ENCODE measurements at regions not wholly inside any gene's neighbourhood (a gene's known extent, or its start where the extent isn't known, plus 50 kb on each side); places are given as distances from the start of the nearest gene placed in this dataset.
A peak's percentile ranks its signal among the peaks of the same experiment; 100 is the strongest.

DNA sequence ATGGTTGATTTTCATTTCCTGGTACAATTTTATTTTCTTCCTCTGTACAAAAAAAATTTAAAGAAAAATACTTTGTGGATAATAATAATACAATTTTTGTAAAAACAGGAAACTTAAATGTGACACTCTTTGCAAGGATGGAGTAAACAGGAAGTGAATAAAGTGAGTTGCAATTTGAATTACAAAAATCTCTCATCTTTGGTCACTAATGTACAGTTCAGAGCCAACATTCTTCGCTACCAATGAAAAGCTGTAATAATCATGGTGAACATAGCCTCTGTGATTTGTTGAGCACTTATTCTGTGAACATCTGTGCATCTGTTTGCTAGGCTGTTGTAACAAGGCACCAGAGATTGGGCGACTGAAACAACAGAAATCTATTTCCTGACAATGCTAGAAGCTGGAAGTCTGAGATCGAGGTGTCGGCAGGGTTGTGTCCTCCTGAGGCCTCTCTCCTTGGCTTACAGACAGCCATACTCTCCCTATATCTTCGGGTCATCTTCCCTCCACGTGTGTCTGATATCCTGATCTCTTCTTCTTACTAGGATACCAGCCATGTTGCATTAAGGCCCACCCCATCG is 295.3 kb upstream of the KLF6 start:
- Histone ChIP-seq H3K36me3 (no peaks in the 10 kb centered on the region), H3K4me1 (replicated peaks) (peaks cover 5% of the 10 kb centered on the region; the same call in 1 of the 2 replicates), H3K4me3 (no peak overlapping the region), H3K27ac (no peak overlapping the region), H3K9me3 (replicated peaks) (no peaks in the 10 kb centered on the region), H3K27me3 (replicated peaks) (no peaks in the 10 kb centered on the region)
- no peak for DNase-seq (ENCODE audit: low read depth in 1 of 2, low spot score in 2 of 2)

- H3K27ac ChIP-seq, result no peak overlapping the region
- peaks cover 6% of the 10 kb centered on the region for H3K4me1 ChIP-seq (replicated peaks)
- H3K9me3 ChIP-seq (replicated peaks), result no peaks in the 10 kb centered on the region
- H3K4me3 ChIP-seq, result no peak overlapping the region
- no peak for DNase-seq (ENCODE audit: low read depth in 1 of 2, low spot score in 2 of 2)
- H3K27me3 ChIP-seq (replicated peaks), result no peaks in the 10 kb centered on the region
- H3K36me3 ChIP-seq, result no peaks in the 10 kb centered on the region
Measured at GRCh38 chr10:4079803-4080202, 294.8 kb upstream of the KLF6 start.

GRCh38 chr10:4077804-4078203 is 292.8 kb upstream of the KLF6 start:
- Histone ChIP-seq H3K9me3 (replicated peaks) (no peaks in the 10 kb centered on the region), H3K4me1 (replicated peaks) (peaks cover 15% of the 10 kb centered on the region), H3K27ac (no peak overlapping the region)

DNA sequence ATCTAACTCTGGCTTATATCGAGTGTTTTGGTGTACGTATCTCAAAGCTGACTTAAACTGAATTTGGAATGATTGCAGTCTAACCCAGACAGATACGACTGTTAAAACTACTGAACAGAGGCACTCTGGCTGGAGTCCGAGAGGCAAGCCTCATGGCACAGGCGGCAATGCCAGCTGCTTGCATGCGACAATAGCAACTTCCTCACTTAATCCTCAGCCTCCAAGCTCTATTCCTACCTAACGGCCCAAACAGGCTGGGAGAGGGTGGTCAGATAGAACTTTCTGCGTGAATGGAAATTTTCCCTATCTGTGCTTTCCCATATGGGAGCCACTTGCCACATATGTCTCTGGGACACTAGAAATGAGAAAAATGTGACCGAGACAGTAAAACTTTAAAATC is 292.0 kb upstream of the KLF6 start:
- Histone ChIP-seq H3K4me3 (no peak overlapping the region), H3K27ac (no peak overlapping the region), H3K27me3 (replicated peaks) (no peaks in the 10 kb centered on the region), H3K36me3 (no peaks in the 10 kb centered on the region), H3K9me3 (replicated peaks) (no peaks in the 10 kb centered on the region), H3K4me1 (replicated peaks) (peaks cover 11% of the 10 kb centered on the region)
- no peak for DNase-seq (ENCODE audit: low read depth in 1 of 2, low spot score in 2 of 2)

More at GRCh38 chr10:4077804-4078203, 292.8 kb upstream of the KLF6 start:
- Histone ChIP-seq H3K27me3 (replicated peaks) (no peaks in the 10 kb centered on the region), H3K36me3 (no peaks in the 10 kb centered on the region), H3K4me3 (no peak overlapping the region)
- DNase-seq (ENCODE audit: low read depth in 1 of 2, low spot score in 2 of 2), result no peak

- H3K27ac ChIP-seq, result no peak overlapping the region
- peaks cover 11% of the 10 kb centered on the region for H3K4me1 ChIP-seq (replicated peaks)
- H3K27me3 ChIP-seq (replicated peaks), result no peaks in the 10 kb centered on the region
- H3K4me3 ChIP-seq, result no peak overlapping the region
- no peak for DNase-seq (ENCODE audit: low read depth in 1 of 2, low spot score in 2 of 2)
- H3K36me3 ChIP-seq, result no peaks in the 10 kb centered on the region
- no peaks in the 10 kb centered on the region for H3K9me3 ChIP-seq (replicated peaks)
Measured at GRCh38 chr10:4075443-4075842, 290.4 kb upstream of the KLF6 start.

DNA sequence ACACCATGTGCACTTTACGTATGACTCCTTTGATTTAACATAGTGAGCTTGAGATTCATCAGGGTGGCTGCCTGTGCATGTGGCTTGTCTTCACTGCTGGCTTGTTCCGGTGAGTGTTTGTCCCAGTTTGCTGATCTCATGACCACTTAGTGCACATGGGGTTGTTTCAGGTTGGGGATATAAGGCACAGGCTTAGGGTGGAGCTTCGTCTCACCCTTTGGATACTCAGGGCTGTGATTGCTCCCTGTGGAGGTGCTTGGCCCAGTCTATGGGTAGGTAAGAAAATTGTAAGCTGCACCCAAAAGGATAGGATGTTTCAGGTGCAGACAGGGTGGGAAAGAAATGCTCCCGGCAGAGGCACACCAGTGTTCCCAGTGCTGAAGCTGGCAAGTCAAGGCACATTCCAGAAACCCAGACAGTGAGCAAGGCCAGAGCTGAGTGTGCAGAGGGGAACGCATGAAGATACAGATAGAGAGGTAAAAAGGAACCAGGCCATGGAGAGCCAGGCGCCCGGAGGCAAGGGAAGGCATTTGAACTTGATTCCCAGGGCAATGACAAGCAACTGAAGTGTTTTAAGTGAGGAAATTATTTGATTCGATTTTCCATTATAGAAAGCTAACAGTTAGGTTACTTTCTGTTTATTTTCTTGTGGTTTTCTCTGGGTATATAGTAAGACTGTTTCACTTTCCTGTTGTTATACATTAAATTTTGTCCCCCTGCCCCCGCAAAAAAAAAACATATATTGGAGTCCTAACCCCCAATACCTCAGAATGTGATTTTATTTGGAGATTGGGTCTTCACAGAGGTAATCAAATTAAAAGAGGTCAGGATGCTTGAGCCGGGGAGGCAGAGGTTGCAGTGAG is 289.8 kb upstream of the KLF6 start:
- Histone ChIP-seq H3K4me1 (replicated peaks) (peaks cover 14% of the 10 kb centered on the region), H3K4me3 (no peak overlapping the region), H3K9me3 (replicated peaks) (no peaks in the 10 kb centered on the region), H3K36me3 (no peaks in the 10 kb centered on the region), H3K27me3 (replicated peaks) (no peaks in the 10 kb centered on the region), H3K27ac (no peak overlapping the region)
- no peak for DNase-seq (ENCODE audit: low read depth in 1 of 2, low spot score in 2 of 2)

DNA sequence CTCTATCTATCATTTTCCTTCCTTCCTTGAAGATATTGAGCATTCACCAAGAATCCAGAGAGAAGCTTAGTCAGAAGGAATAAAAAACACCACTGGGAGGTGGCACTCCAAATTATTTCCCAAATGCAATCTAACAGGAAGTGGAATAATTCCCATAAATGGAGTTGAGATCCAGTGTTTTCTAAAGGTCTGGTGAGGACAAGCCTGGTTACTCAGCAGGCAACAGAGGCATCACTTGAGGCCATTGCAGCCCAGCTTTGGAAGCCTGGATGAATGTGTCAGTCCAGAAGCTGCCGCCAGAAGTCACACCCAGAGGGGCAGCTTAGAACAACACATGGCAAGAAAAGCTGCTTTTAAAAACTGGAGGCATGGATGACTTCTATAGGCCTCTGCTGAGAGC is 288.9 kb upstream of the KLF6 start:
- Histone ChIP-seq H3K4me1 (replicated peaks) (peaks cover 20% of the 10 kb centered on the region), H3K4me3 (no peak overlapping the region), H3K9me3 (replicated peaks) (no peaks in the 10 kb centered on the region), H3K36me3 (no peaks in the 10 kb centered on the region), H3K27me3 (replicated peaks) (no peaks in the 10 kb centered on the region), H3K27ac (no peak overlapping the region)
- DNase-seq (ENCODE audit: low read depth in 1 of 2, low spot score in 2 of 2), result no peak

- no peak overlapping the region for H3K27ac ChIP-seq
- no peaks in the 10 kb centered on the region for H3K27me3 ChIP-seq (replicated peaks)
- no peak for DNase-seq (ENCODE audit: low read depth in 1 of 2, low spot score in 2 of 2)
- H3K4me3 ChIP-seq, result no peak overlapping the region
- no peaks in the 10 kb centered on the region for H3K9me3 ChIP-seq (replicated peaks)
- peaks cover 20% of the 10 kb centered on the region for H3K4me1 ChIP-seq (replicated peaks)
- no peaks in the 10 kb centered on the region for H3K36me3 ChIP-seq
Measured at GRCh38 chr10:4070921-4071660, 286.1 kb upstream of the KLF6 start.

DNA sequence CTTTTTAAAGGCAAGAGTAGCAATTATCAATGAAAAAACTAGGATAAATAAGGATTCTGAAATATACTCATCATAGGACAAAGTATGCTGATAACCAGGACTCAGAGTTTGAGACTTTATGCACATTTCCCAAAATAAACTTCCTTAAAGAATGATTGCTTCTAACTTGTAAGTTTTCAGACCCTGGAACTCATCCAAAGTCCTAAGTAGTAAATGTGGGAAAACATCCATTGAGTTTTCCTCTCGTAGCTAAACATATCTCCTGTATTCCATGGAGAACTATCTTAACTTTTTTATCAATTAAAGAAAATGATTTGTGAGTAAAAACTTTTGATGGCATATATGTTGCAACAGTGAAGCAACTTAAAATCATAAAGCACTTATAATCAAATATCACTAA is 285.2 kb upstream of the KLF6 start:
- H3K9me3 ChIP-seq (replicated peaks), result no peaks in the 10 kb centered on the region
- no peak for DNase-seq (ENCODE audit: low read depth in 1 of 2, low spot score in 2 of 2)
- no peaks in the 10 kb centered on the region for H3K36me3 ChIP-seq
- no peak overlapping the region for H3K4me3 ChIP-seq
- no peak overlapping the region for H3K27ac ChIP-seq
- H3K4me1 ChIP-seq (replicated peaks), result peaks cover 20% of the 10 kb centered on the region
- no peaks in the 10 kb centered on the region for H3K27me3 ChIP-seq (replicated peaks)

GRCh38 chr10:4069491-4069890 is 284.5 kb upstream of the KLF6 start:
- H3K4me3 ChIP-seq, result no peak overlapping the region
- H3K9me3 ChIP-seq (replicated peaks), result no peaks in the 10 kb centered on the region
- H3K4me1 ChIP-seq (replicated peaks), result peaks cover 15% of the 10 kb centered on the region
- 0 out of 2 replicates have a peak overlapping the region, but pooled peaks have one; percentile 5 for H3K27ac ChIP-seq
- H3K27me3 ChIP-seq (replicated peaks), result no peaks in the 10 kb centered on the region
- H3K36me3 ChIP-seq, result no peaks in the 10 kb centered on the region
- DNase-seq (ENCODE audit: low read depth in 1 of 2, low spot score in 2 of 2), result no peak

- no peak overlapping the region for H3K4me3 ChIP-seq
- H3K9me3 ChIP-seq (replicated peaks), result no peaks in the 10 kb centered on the region
- H3K27ac ChIP-seq, result no peak overlapping the region
- H3K27me3 ChIP-seq (replicated peaks), result no peaks in the 10 kb centered on the region
- DNase-seq (ENCODE audit: low read depth in 1 of 2, low spot score in 2 of 2), result no peak
- H3K36me3 ChIP-seq, result no peaks in the 10 kb centered on the region
- peaks cover 9% of the 10 kb centered on the region for H3K4me1 ChIP-seq (replicated peaks)
Measured at GRCh38 chr10:4068629-4069028, 283.6 kb upstream of the KLF6 start.

- Histone ChIP-seq H3K4me3 (no peak overlapping the region), H3K27ac (no peak overlapping the region)
- DNase-seq (ENCODE audit: low read depth in 1 of 2, low spot score in 2 of 2), result no peak
Measured at GRCh38 chr10:4067931-4068561, 283.0 kb upstream of the KLF6 start.

GRCh38 chr10:4067531-4067930 is 282.5 kb upstream of the KLF6 start:
- H3K27ac ChIP-seq, result no peak overlapping the region
- no peaks in the 10 kb centered on the region for H3K9me3 ChIP-seq (replicated peaks)
- H3K36me3 ChIP-seq, result no peaks in the 10 kb centered on the region
- H3K27me3 ChIP-seq (replicated peaks), result no peaks in the 10 kb centered on the region
- H3K4me1 ChIP-seq (replicated peaks), result peaks cover 9% of the 10 kb centered on the region
- no peak overlapping the region for H3K4me3 ChIP-seq
- no peak for DNase-seq (ENCODE audit: low read depth in 1 of 2, low spot score in 2 of 2)

More at GRCh38 chr10:4067931-4068561, 283.0 kb upstream of the KLF6 start:
- Histone ChIP-seq H3K27me3 (replicated peaks) (no peaks in the 10 kb centered on the region), H3K9me3 (replicated peaks) (no peaks in the 10 kb centered on the region), H3K4me1 (replicated peaks) (peaks cover 9% of the 10 kb centered on the region), H3K36me3 (no peaks in the 10 kb centered on the region)
